Spleen (tissue), 7 donors: ENCODE measurements at regions not wholly inside any gene's neighbourhood (a gene's known extent, or its start where the extent isn't known, plus 50 kb on each side); places are given as distances from the start of the nearest gene placed in this dataset.
"Not testable (repeated sequence)": the region's sequence is repeated elsewhere in the genome, so short reads cannot be mapped to it uniquely, and the experiment has no call there.

Experiments used
- CTCF ChIP-seq, 11 experiments: fragments of 200-600 bp in 7 of 11; fragments of 450-650 bp in 4 of 11; sonication (generic) in 4 of 11; IDR thresholded peaks in 8 of 11; conservative IDR thresholded peaks in 3 of 11; 1 replicate in 7 of 11; 2 replicates in 4 of 11; pipeline versions ENCODE4 v1.4.0 to v1.8.0; 2016 to 2021; ENCODE audit warnings: antibody characterized with exemption in 11 of 11, inconsistent platforms in 4 of 11, mild to moderate bottlenecking in 1 of 11
- POLR2A ChIP-seq, 3 donors: fragments of 450-650 bp; IDR thresholded peaks; one replicate each; pipeline ENCODE4 v1.5.1; 2017; ENCODE audit warnings: antibody characterized with exemption in 3 of 3, mild to moderate bottlenecking in 1 of 3
- donor health status: DM: no; HTN: no; CAD: no; lungs with moderate emphysema.
- donor health status: DM: no; HTN: no; CAD: no.
- donor health status: DM: no; HTN: no; CAD: no.

- not testable (repeated sequence) for TF ChIP-seq CTCF (IDR thresholded peaks at IDR 0.05 in 8 of 11, conservative IDR thresholded peaks at IDR 0.05 in 3 of 11); POLR2A (IDR thresholded peaks at IDR 0.05)
These were observed 1030.1 kb downstream of the PRIM2 start for GRCh38 chr6:58347534-58347933.
